ENCODE measurements at regions not wholly inside any gene's neighbourhood (a gene's known extent, or its start where the extent isn't known, plus 50 kb on each side); places are given as distances from the start of the nearest gene placed in this dataset.

GRCh38 chr12:4108803-4109345 lies 164.7 kb upstream of the CCND2 start:
- Histone ChIP-seq H3K9ac (ENCODE audit: low read length) (no peak overlapping the region), H2AK5ac (ENCODE audit: low read length) (no peak overlapping the region), H2BK12ac (ENCODE audit: low read length) (no peak overlapping the region), H4K91ac (ENCODE audit: low read depth, low read length) (no peak overlapping the region), H3K4me3 (ENCODE audit: low read depth, low read length) (no peak overlapping the region), H2AFZ (ENCODE audit: insufficient read depth, low read length, poor library complexity) (no peak overlapping the region), H3K27me3 (ENCODE audit: insufficient read depth, low read length) (no peaks in the 10 kb centered on the region), H4K8ac (ENCODE audit: low read depth, low read length) (no peak overlapping the region), H3K27ac (ENCODE audit: low read depth, low read length) (no peak overlapping the region), H2BK120ac (ENCODE audit: insufficient read depth, low read length, poor library complexity) (no peak overlapping the region), H3K4ac (ENCODE audit: low read depth, low read length) (no peak overlapping the region), H3K4me1 (ENCODE audit: control insufficient read depth in 1 of 2, insufficient read depth in 2 of 2, low read length in 2 of 2) (peaks cover 2 to 3% of the 10 kb centered on the region in 2 experiments), H3K36me3 (ENCODE audit: control insufficient read depth in 1 of 2, insufficient read depth in 2 of 2, low read length in 2 of 2) (no peaks in the 10 kb centered on the region), H3K14ac (ENCODE audit: low read length) (no peak overlapping the region), H3K4me2 (ENCODE audit: low read length) (no peak overlapping the region), H3K79me1 (ENCODE audit: low read length) (no peaks in the 10 kb centered on the region), H4K12ac (ENCODE audit: low read depth, low read length) (no peak overlapping the region), H3K18ac (ENCODE audit: low read length) (no peak overlapping the region), H3K79me2 (ENCODE audit: control insufficient read depth, insufficient read depth, low read length, poor library complexity) (no peaks in the 10 kb centered on the region), H3K9me3 (ENCODE audit: insufficient read depth, low read depth, low read length) (no peaks in the 10 kb centered on the region), H3K23ac (ENCODE audit: low read length) (no peak overlapping the region), H2BK5ac (ENCODE audit: low read depth, low read length, poor library complexity) (no peak overlapping the region)
- DNase-seq: no peak
- no CpG with 5 or more reads among the region's 5 CpGs for WGBS (ENCODE audit: extremely low coverage, insufficient coverage, insufficient read length)

DNA sequence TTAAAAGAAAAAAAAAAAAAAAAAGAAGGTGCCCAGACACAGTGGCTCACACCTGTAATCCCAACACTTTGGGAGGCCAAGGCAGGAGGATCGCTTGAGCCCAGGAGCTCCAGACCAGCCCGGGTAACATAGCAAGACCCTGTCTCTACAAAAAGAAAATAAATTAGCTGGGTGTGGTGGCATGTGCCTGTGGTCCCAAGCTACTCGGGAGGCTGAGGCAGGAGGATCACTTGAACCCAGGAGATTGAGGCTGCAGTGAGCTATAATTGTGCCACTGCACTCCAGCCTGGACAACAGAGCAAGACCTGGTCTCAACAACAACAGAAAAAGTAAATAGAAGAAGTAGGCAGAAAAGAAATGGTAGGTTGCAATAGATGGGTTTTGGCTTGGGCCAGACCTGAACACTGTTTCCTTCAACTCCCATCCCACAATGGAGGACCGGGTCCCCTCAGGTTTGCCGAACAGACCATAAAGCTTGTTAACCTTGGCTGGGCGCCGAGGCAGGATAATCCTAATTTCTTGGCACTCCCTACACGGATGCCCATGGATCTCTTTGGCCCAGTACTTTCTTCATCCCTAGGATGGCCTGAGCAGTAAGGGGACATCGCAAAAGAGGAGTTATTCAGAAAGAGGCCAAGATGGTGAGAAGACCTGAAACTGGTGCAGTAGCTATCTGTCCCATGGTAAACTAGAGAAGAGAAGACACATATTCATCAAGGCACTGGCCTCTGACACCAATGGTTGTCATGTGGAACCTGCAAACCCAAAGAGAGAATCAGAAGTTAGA lies 165.5 kb upstream of the CCND2 start:
- no peak overlapping the region for H3K4ac ChIP-seq (ENCODE audit: low read depth, low read length)
- no peaks in the 10 kb centered on the region for H3K27me3 ChIP-seq (ENCODE audit: insufficient read depth, low read length)
- no CpG with 5 or more reads among the region's 9 CpGs for WGBS (ENCODE audit: extremely low coverage, insufficient coverage, insufficient read length)

DNA sequence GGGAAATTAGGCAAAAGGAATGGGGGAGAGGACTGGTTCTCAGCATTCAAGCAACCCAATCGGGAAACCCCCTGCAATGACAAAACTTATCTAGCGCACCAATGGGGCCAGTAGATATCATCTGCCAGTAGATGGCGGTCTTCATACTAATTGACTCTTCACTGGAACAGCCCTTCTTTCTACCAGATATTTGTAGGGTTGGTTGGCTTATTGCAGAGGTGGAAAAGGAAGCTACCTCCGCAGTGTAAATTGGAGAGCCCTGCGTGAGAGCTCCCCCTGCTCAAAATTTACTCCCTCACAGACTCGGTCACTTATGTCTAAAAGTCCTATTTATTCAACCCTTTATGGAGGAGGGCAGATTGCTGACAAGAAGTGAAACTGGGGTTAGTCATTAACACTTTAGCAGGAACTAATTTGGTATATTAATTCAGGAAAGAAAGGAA lies 166.1 kb upstream of the CCND2 start:
- Histone ChIP-seq H3K4me3 (ENCODE audit: low read depth, low read length) (no peak overlapping the region), H3K23ac (ENCODE audit: low read length) (no peak overlapping the region), H2BK12ac (ENCODE audit: low read length) (no peak overlapping the region), H3K79me1 (ENCODE audit: low read length) (no peaks in the 10 kb centered on the region), H2AFZ (ENCODE audit: insufficient read depth, low read length, poor library complexity) (no peak overlapping the region), H3K9ac (ENCODE audit: low read length) (no peak overlapping the region), H3K4me2 (ENCODE audit: low read length) (no peak overlapping the region), H4K8ac (ENCODE audit: low read depth, low read length) (no peak overlapping the region), H3K18ac (ENCODE audit: low read length) (no peak overlapping the region), H2AK5ac (ENCODE audit: low read length) (no peak overlapping the region), H3K14ac (ENCODE audit: low read length) (no peak overlapping the region), H3K4me1 (ENCODE audit: control insufficient read depth in 1 of 2, insufficient read depth in 2 of 2, low read length in 2 of 2) (peaks cover 2 to 3% of the 10 kb centered on the region in 2 experiments), H2BK5ac (ENCODE audit: low read depth, low read length, poor library complexity) (no peak overlapping the region), H3K4ac (ENCODE audit: low read depth, low read length) (no peak overlapping the region), H3K9me3 (ENCODE audit: insufficient read depth, low read depth, low read length) (no peaks in the 10 kb centered on the region), H4K12ac (ENCODE audit: low read depth, low read length) (no peak overlapping the region), H3K36me3 (ENCODE audit: control insufficient read depth in 1 of 2, insufficient read depth in 2 of 2, low read length in 2 of 2) (no peaks in the 10 kb centered on the region), H2BK120ac (ENCODE audit: insufficient read depth, low read length, poor library complexity) (no peak overlapping the region), H3K27ac (ENCODE audit: low read depth, low read length) (no peak overlapping the region), H4K91ac (ENCODE audit: low read depth, low read length) (no peak overlapping the region), H3K27me3 (ENCODE audit: insufficient read depth, low read length) (no peaks in the 10 kb centered on the region), H3K79me2 (ENCODE audit: control insufficient read depth, insufficient read depth, low read length, poor library complexity) (no peaks in the 10 kb centered on the region)
- peak; percentile 39 to 66 for DNase-seq
- no CpG with 5 or more reads among the region's 6 CpGs for WGBS (ENCODE audit: extremely low coverage, insufficient coverage, insufficient read length)

More for the DNA sequence above, 165.5 kb upstream of the CCND2 start:
- DNase-seq: no peak
- no peak overlapping the region for H3K23ac ChIP-seq (ENCODE audit: low read length)
- no peak overlapping the region for H4K91ac ChIP-seq (ENCODE audit: low read depth, low read length)
- no peaks in the 10 kb centered on the region for H3K79me1 ChIP-seq (ENCODE audit: low read length)
- H3K14ac ChIP-seq (ENCODE audit: low read length): no peak overlapping the region
- no peaks in the 10 kb centered on the region for H3K79me2 ChIP-seq (ENCODE audit: control insufficient read depth, insufficient read depth, low read length, poor library complexity)
- no peak overlapping the region for H2BK5ac ChIP-seq (ENCODE audit: low read depth, low read length, poor library complexity)
- no peak overlapping the region for H3K27ac ChIP-seq (ENCODE audit: low read depth, low read length)
- H3K36me3 ChIP-seq (ENCODE audit: control insufficient read depth in 1 of 2, insufficient read depth in 2 of 2, low read length in 2 of 2): no peaks in the 10 kb centered on the region
- H2AFZ ChIP-seq (ENCODE audit: insufficient read depth, low read length, poor library complexity): no peak overlapping the region
- H3K4me1 ChIP-seq (ENCODE audit: control insufficient read depth in 1 of 2, insufficient read depth in 2 of 2, low read length in 2 of 2): peaks cover 2 to 3% of the 10 kb centered on the region in 2 experiments
- no peaks in the 10 kb centered on the region for H3K9me3 ChIP-seq (ENCODE audit: insufficient read depth, low read depth, low read length)
- H3K9ac ChIP-seq (ENCODE audit: low read length): no peak overlapping the region
- no peak overlapping the region for H2BK12ac ChIP-seq (ENCODE audit: low read length)
- no peak overlapping the region for H4K8ac ChIP-seq (ENCODE audit: low read depth, low read length)
- H3K18ac ChIP-seq (ENCODE audit: low read length): no peak overlapping the region
- no peak overlapping the region for H2AK5ac ChIP-seq (ENCODE audit: low read length)
- no peak overlapping the region for H4K12ac ChIP-seq (ENCODE audit: low read depth, low read length)
- no peak overlapping the region for H3K4me2 ChIP-seq (ENCODE audit: low read length)
- no peak overlapping the region for H3K4me3 ChIP-seq (ENCODE audit: low read depth, low read length)
- no peak overlapping the region for H2BK120ac ChIP-seq (ENCODE audit: insufficient read depth, low read length, poor library complexity)

DNA sequence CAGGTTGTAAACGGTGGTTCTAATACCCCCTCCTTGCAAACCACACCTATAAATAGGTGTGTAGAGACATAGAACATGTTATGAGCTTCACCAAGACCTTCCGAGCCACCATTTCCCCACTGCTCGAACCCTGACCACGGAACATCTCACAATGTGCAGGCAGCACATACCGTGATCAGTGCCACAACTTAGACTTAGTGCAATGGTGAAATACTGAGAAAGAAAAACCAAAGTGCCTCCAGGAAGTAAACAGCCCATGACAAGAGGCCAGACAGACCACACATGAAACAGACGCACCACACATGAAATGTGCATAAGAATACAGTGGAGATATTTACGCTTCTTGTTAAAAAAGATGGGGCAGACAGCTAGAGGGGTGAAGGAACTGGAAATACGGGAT lies 166.9 kb upstream of the CCND2 start:
- no CpG with 5 or more reads among the region's 8 CpGs for WGBS (ENCODE audit: extremely low coverage, insufficient coverage, insufficient read length)
- no peak overlapping the region for H3K27ac ChIP-seq (ENCODE audit: low read depth, low read length)

More for the DNA sequence above, 166.9 kb upstream of the CCND2 start:
- Histone ChIP-seq H2AFZ (ENCODE audit: insufficient read depth, low read length, poor library complexity) (no peak overlapping the region), H3K9ac (ENCODE audit: low read length) (no peak overlapping the region), H3K4ac (ENCODE audit: low read depth, low read length) (no peak overlapping the region), H3K9me3 (ENCODE audit: insufficient read depth, low read depth, low read length) (no peaks in the 10 kb centered on the region), H3K79me2 (ENCODE audit: control insufficient read depth, insufficient read depth, low read length, poor library complexity) (no peaks in the 10 kb centered on the region), H3K14ac (ENCODE audit: low read length) (no peak overlapping the region), H3K27me3 (ENCODE audit: insufficient read depth, low read length) (no peaks in the 10 kb centered on the region), H4K91ac (ENCODE audit: low read depth, low read length) (no peak overlapping the region), H3K18ac (ENCODE audit: low read length) (no peak overlapping the region), H3K36me3 (ENCODE audit: control insufficient read depth in 1 of 2, insufficient read depth in 2 of 2, low read length in 2 of 2) (no peaks in the 10 kb centered on the region), H3K23ac (ENCODE audit: low read length) (no peak overlapping the region), H3K79me1 (ENCODE audit: low read length) (no peaks in the 10 kb centered on the region), H4K8ac (ENCODE audit: low read depth, low read length) (no peak overlapping the region), H2BK12ac (ENCODE audit: low read length) (no peak overlapping the region), H3K4me3 (ENCODE audit: low read depth, low read length) (no peak overlapping the region), H4K12ac (ENCODE audit: low read depth, low read length) (no peak overlapping the region), H2AK5ac (ENCODE audit: low read length) (no peak overlapping the region), H2BK120ac (ENCODE audit: insufficient read depth, low read length, poor library complexity) (no peak overlapping the region), H3K4me1 (ENCODE audit: control insufficient read depth in 1 of 2, insufficient read depth in 2 of 2, low read length in 2 of 2) (peaks cover 2 to 3% of the 10 kb centered on the region in 2 experiments), H2BK5ac (ENCODE audit: low read depth, low read length, poor library complexity) (no peak overlapping the region), H3K4me2 (ENCODE audit: low read length) (no peak overlapping the region)
- no peak for DNase-seq
